Keratinocyte (primary cell): ENCODE measurements at regions not wholly inside any gene's neighbourhood (a gene's known extent, or its start where the extent isn't known, plus 50 kb on each side); places are given as distances from the start of the nearest gene placed in this dataset.

Experiments used
- DNase-seq: peaks from one replicate; pipeline ENCODE4 v3.0.0-alpha.2; 2011; ENCODE audit warnings: low read depth, missing footprints, low spot score
- FAIRE-seq: peaks from 2 replicates; lab custom pipeline; 2011; peaks lifted over from hg19 to GRCh38; lab: Jason Lieb, UNC
- H2AFZ ChIP-seq: 2 replicates; pipeline ENCODE4 v1.6.0; 2012; ENCODE audit warnings: low read length, control low read depth, inconsistent platforms; ENCODE audit not compliant: control insufficient read depth
- H3K27ac ChIP-seq: 2 replicates; pipeline ENCODE4 v1.5.1; 2011; ENCODE audit warnings: low read length; ENCODE audit not compliant: control insufficient read depth, insufficient read depth
- H3K27me3 ChIP-seq: 3 replicates; pipeline ENCODE4 v1.6.0; 2011; ENCODE audit warnings: low read length; ENCODE audit not compliant: control insufficient read depth, insufficient read depth; ENCODE audit errors: extremely low read depth
- H3K36me3 ChIP-seq, 2 experiments: 2 replicates in 1 of 2; 3 replicates in 1 of 2; pipeline ENCODE4 v1.5.1; 2011; ENCODE audit warnings: low read length in 2 of 2, mild to moderate bottlenecking in 1 of 2; ENCODE audit not compliant: control insufficient read depth in 2 of 2, insufficient read depth in 2 of 2; ENCODE audit errors: extremely low read depth in 1 of 2
- H3K4me1 ChIP-seq: 3 replicates; pipeline ENCODE4 v1.5.1; 2011; ENCODE audit warnings: low read length; ENCODE audit not compliant: control insufficient read depth, insufficient read depth; ENCODE audit errors: extremely low read depth
- H3K4me2 ChIP-seq: 3 replicates; pipeline ENCODE4 v1.6.0; 2011; ENCODE audit warnings: low read depth, low read length; ENCODE audit not compliant: control insufficient read depth, insufficient read depth; ENCODE audit errors: extremely low read depth
- H3K4me3 ChIP-seq, 3 experiments: fragments of 200-600 bp in 1 of 3; sonication (generic) in 1 of 3; 2 replicates in 2 of 3; 3 replicates in 1 of 3; pipeline ENCODE4 v1.5.1; 2011 to 2016; ENCODE audit warnings: low read length in 3 of 3, mild to moderate bottlenecking in 3 of 3, control low read depth in 2 of 3, inconsistent platforms in 1 of 3, low read depth in 1 of 3, mixed read lengths in 1 of 3, mixed run types in 1 of 3, moderate library complexity in 1 of 3; ENCODE audit not compliant: control insufficient read depth in 2 of 3, insufficient read depth in 2 of 3; ENCODE audit errors: extremely low read depth in 1 of 3
- H3K79me2 ChIP-seq: 2 replicates; pipeline ENCODE4 v1.6.0; 2012; ENCODE audit warnings: low read length; ENCODE audit not compliant: control insufficient read depth, insufficient read depth
- H3K9ac ChIP-seq: 3 replicates; pipeline ENCODE4 v1.6.0; 2011; ENCODE audit warnings: low read length; ENCODE audit not compliant: control insufficient read depth, insufficient read depth; ENCODE audit errors: extremely low read depth
- H3K9me1 ChIP-seq: 3 replicates; pipeline ENCODE4 v1.6.0; 2011; ENCODE audit warnings: low read length; ENCODE audit not compliant: control insufficient read depth, insufficient read depth; ENCODE audit errors: extremely low read depth
- H3K9me3 ChIP-seq: 2 replicates; pipeline ENCODE4 v1.5.1; 2012; ENCODE audit warnings: low read depth, low read length; ENCODE audit not compliant: control insufficient read depth
- H4K20me1 ChIP-seq: 3 replicates; pipeline ENCODE4 v1.6.0; 2011; ENCODE audit warnings: low read length; ENCODE audit not compliant: control insufficient read depth, insufficient read depth; ENCODE audit errors: extremely low read depth
- EZH2 ChIP-seq: IDR thresholded peaks from one replicate; pipeline ENCODE4 v1.6.1; 2012; ENCODE audit warnings: inconsistent platforms, mild to moderate bottlenecking, low read length, moderate library complexity
- dilution Hi-C: fragments of 300-500 bp; cut with MboI; formaldehyde crosslinking; loops from one replicate; pipeline ENCODE4 v1.7.0; 2020; ENCODE audit warnings: low sequenced_read_pairs; ENCODE audit not compliant: extremely low pct_ligation_motif_present
- TF ChIP-seq, protein P1 (sequence below), 3 experiments: IDR thresholded peaks in 1 of 3; conservative IDR thresholded peaks in 1 of 3; optimal IDR thresholded peaks in 1 of 3; 2 replicates in 2 of 3; 3 replicates in 1 of 3; pipeline versions ENCODE3 to v1.5.1; 2011; ENCODE audit warnings: low read length in 3 of 3, mild to moderate bottlenecking in 3 of 3, moderate library complexity in 2 of 3, control low read depth in 1 of 3, inconsistent platforms in 1 of 3; ENCODE audit not compliant: insufficient read depth in 2 of 3; ENCODE audit errors: extremely low read depth in 1 of 3

DNA sequence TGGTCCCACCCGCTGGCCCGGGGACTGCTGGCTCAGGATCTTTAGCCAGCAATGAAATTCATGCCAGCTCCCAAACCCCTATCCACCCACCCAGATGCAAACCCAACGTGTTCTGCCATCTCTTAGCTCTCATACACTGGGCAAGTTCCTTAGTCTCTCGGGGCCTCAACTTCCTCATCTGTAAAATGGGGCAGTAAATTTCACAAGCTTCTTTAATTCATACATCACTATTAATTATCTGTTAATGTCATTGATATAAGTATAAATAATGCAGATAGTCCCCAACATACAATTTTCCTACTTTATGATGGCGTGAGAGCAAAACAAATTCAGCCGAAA lies 398.7 kb downstream of the SOX9 start:
- H3K9me3 ChIP-seq = no peaks in the 10 kb centered on the region
- dilution Hi-C loops = no loop called here
- H3K27me3 ChIP-seq = no peaks in the 10 kb centered on the region
- TF ChIP-seq, protein P1, sequence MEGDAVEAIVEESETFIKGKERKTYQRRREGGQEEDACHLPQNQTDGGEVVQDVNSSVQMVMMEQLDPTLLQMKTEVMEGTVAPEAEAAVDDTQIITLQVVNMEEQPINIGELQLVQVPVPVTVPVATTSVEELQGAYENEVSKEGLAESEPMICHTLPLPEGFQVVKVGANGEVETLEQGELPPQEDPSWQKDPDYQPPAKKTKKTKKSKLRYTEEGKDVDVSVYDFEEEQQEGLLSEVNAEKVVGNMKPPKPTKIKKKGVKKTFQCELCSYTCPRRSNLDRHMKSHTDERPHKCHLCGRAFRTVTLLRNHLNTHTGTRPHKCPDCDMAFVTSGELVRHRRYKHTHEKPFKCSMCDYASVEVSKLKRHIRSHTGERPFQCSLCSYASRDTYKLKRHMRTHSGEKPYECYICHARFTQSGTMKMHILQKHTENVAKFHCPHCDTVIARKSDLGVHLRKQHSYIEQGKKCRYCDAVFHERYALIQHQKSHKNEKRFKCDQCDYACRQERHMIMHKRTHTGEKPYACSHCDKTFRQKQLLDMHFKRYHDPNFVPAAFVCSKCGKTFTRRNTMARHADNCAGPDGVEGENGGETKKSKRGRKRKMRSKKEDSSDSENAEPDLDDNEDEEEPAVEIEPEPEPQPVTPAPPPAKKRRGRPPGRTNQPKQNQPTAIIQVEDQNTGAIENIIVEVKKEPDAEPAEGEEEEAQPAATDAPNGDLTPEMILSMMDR (optimal IDR thresholded peaks at IDR 0.05 in 1 of 3, IDR thresholded peaks at IDR 0.05 in 1 of 3, conservative IDR thresholded peaks at IDR 0.05 in 1 of 3; ENCODE audit: extremely low read depth in 1 of 3, insufficient read depth in 2 of 3, low read length in 3 of 3) = no peak
- no peak for TF ChIP-seq EZH2
- no peak overlapping the region for H3K4me3 ChIP-seq
- H3K9ac ChIP-seq = no peak overlapping the region
- peaks cover 97% of the 10 kb centered on the region for H3K79me2 ChIP-seq
- no peak overlapping the region for H2AFZ ChIP-seq
- DNase-seq (no peak), FAIRE-seq (no peak)
- no peaks in the 10 kb centered on the region for H3K36me3 ChIP-seq
- H3K27ac ChIP-seq = no peak overlapping the region
- H3K9me1 ChIP-seq = peaks cover 13% of the 10 kb centered on the region
- no peak overlapping the region for H3K4me2 ChIP-seq
- H4K20me1 ChIP-seq = peaks cover 37% of the 10 kb centered on the region
- peaks cover 18% of the 10 kb centered on the region for H3K4me1 ChIP-seq

DNA sequence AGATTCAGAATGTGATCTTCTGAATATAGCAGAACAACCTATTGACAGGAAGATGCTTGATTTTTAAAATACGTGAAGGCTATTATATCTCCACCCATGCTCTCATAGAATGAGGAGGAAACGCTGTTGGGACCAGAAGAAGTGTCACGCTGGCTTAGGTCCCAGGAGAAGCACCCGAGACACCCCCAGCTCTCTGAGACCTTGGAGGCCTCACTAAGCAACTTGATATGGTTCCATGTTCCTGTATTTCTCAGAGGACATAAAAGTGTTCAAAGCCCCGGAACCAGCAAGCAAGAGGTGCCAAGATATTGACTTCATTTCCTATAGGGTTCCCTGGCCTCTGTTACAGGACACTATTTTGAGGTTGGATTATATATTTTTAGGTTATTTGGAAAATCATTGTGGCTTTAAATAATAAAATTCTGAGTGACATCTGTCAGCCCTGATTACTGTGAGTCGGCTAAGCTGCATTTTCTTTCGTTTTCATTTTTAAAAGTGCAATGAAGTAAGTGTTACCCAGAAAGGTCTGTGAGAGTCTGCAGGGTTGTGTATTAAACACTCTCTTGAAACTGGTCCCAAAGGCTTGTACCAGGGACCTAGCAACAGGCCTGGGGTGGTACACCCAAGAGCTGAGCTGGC lies 400.0 kb downstream of the SOX9 start:
- TF ChIP-seq, protein P1 (optimal IDR thresholded peaks at IDR 0.05 in 1 of 3, IDR thresholded peaks at IDR 0.05 in 1 of 3, conservative IDR thresholded peaks at IDR 0.05 in 1 of 3; ENCODE audit: extremely low read depth in 1 of 3, insufficient read depth in 2 of 3, low read length in 3 of 3) = no peak
- TF ChIP-seq EZH2 = no peak
- no peak overlapping the region for H2AFZ ChIP-seq
- H3K79me2 ChIP-seq = peaks cover 95% of the 10 kb centered on the region
- H3K27ac ChIP-seq = no peak overlapping the region
- H3K9me3 ChIP-seq = no peaks in the 10 kb centered on the region
- DNase-seq = no peak
- dilution Hi-C loops = no loop called here
- H3K4me2 ChIP-seq = no peak overlapping the region
- H3K27me3 ChIP-seq = no peaks in the 10 kb centered on the region
- no peak overlapping the region for H3K4me3 ChIP-seq
- H4K20me1 ChIP-seq = peaks cover 25% of the 10 kb centered on the region
- peaks cover 10% of the 10 kb centered on the region for H3K4me1 ChIP-seq
- no peaks in the 10 kb centered on the region for H3K36me3 ChIP-seq
- H3K9ac ChIP-seq = no peak overlapping the region
- H3K9me1 ChIP-seq = peaks cover 11% of the 10 kb centered on the region
- peak; percentile 9 for FAIRE-seq
